HL-60 (cell line): ENCODE measurements at regions not wholly inside any gene's neighbourhood (a gene's known extent, or its start where the extent isn't known, plus 50 kb on each side); places are given as distances from the start of the nearest gene placed in this dataset.
A peak's percentile ranks its signal among the peaks of the same experiment; 100 is the strongest.

Source experiments
- DNase-seq, 2 experiments: peaks; one replicate each; pipeline ENCODE4 v3.0.0-alpha.2; 2010 to 2020; ENCODE audit warnings: low read depth in 1 of 2, low spot score in 1 of 2
- H3K27ac ChIP-seq: fragments of 250-450 bp; sonication (Bioruptor Pico); replicated peaks from 2 replicates; pipeline ENCODE4 v1.5.1; 2020; ENCODE audit warnings: mild to moderate bottlenecking, moderate library complexity
- H3K27me3 ChIP-seq: fragments of 250-450 bp; sonication (Bioruptor Pico); 2 replicates; pipeline ENCODE4 v1.5.1; 2021; ENCODE audit warnings: mild to moderate bottlenecking, moderate library complexity; ENCODE audit not compliant: insufficient read depth, poor library complexity, severe bottlenecking
- H3K4me3 ChIP-seq: replicated peaks from 2 replicates; pipeline ENCODE4 v1.5.1; 2011; ENCODE audit warnings: mild to moderate bottlenecking, control low read depth, low read length; ENCODE audit not compliant: insufficient read depth
- CTCF ChIP-seq: IDR thresholded peaks from one replicate; pipeline ENCODE4 v1.5.1; 2011; ENCODE audit warnings: low read length, control low read depth, inconsistent platforms; ENCODE audit not compliant: insufficient read depth
- GABPA ChIP-seq: IDR thresholded peaks from 2 replicates; pipeline ENCODE4 v1.6.1; 2012; ENCODE audit warnings: low read depth
- POLR2AphosphoS5 ChIP-seq: IDR thresholded peaks from 2 replicates; pipeline ENCODE4 v1.6.1; 2012; ENCODE audit warnings: low read depth
- SPI1 ChIP-seq: IDR thresholded peaks from 2 replicates; pipeline ENCODE4 v1.6.1; 2012; ENCODE audit warnings: low read depth, mild to moderate bottlenecking, borderline replicate concordance
- TF ChIP-seq, protein P1 (sequence below): IDR thresholded peaks from 2 replicates; pipeline ENCODE4 v1.6.1; 2012; ENCODE audit warnings: low read depth; ENCODE audit not compliant: insufficient replicate concordance

- H3K27ac ChIP-seq = no peak overlapping the region
- no peak overlapping the region for H3K4me3 ChIP-seq
- TF ChIP-seq GABPA = no peak
- no peak for TF ChIP-seq POLR2AphosphoS5
- TF ChIP-seq, protein P1, sequence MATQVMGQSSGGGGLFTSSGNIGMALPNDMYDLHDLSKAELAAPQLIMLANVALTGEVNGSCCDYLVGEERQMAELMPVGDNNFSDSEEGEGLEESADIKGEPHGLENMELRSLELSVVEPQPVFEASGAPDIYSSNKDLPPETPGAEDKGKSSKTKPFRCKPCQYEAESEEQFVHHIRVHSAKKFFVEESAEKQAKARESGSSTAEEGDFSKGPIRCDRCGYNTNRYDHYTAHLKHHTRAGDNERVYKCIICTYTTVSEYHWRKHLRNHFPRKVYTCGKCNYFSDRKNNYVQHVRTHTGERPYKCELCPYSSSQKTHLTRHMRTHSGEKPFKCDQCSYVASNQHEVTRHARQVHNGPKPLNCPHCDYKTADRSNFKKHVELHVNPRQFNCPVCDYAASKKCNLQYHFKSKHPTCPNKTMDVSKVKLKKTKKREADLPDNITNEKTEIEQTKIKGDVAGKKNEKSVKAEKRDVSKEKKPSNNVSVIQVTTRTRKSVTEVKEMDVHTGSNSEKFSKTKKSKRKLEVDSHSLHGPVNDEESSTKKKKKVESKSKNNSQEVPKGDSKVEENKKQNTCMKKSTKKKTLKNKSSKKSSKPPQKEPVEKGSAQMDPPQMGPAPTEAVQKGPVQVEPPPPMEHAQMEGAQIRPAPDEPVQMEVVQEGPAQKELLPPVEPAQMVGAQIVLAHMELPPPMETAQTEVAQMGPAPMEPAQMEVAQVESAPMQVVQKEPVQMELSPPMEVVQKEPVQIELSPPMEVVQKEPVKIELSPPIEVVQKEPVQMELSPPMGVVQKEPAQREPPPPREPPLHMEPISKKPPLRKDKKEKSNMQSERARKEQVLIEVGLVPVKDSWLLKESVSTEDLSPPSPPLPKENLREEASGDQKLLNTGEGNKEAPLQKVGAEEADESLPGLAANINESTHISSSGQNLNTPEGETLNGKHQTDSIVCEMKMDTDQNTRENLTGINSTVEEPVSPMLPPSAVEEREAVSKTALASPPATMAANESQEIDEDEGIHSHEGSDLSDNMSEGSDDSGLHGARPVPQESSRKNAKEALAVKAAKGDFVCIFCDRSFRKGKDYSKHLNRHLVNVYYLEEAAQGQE = no peak
- TF ChIP-seq SPI1 = no peak
- TF ChIP-seq CTCF = no peak
- H3K27me3 ChIP-seq = no peaks in the 10 kb centered on the region
- no peak for DNase-seq
Observed at GRCh38 chr12:4108803-4109345, 164.7 kb upstream of the CCND2 start.

DNA sequence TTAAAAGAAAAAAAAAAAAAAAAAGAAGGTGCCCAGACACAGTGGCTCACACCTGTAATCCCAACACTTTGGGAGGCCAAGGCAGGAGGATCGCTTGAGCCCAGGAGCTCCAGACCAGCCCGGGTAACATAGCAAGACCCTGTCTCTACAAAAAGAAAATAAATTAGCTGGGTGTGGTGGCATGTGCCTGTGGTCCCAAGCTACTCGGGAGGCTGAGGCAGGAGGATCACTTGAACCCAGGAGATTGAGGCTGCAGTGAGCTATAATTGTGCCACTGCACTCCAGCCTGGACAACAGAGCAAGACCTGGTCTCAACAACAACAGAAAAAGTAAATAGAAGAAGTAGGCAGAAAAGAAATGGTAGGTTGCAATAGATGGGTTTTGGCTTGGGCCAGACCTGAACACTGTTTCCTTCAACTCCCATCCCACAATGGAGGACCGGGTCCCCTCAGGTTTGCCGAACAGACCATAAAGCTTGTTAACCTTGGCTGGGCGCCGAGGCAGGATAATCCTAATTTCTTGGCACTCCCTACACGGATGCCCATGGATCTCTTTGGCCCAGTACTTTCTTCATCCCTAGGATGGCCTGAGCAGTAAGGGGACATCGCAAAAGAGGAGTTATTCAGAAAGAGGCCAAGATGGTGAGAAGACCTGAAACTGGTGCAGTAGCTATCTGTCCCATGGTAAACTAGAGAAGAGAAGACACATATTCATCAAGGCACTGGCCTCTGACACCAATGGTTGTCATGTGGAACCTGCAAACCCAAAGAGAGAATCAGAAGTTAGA lies 165.5 kb upstream of the CCND2 start:
- H3K4me3 ChIP-seq = no peak overlapping the region
- no peak overlapping the region for H3K27ac ChIP-seq
- TF ChIP-seq, protein P1 = no peak
- TF ChIP-seq SPI1 = no peak
- no peak for TF ChIP-seq POLR2AphosphoS5
- no peak for TF ChIP-seq GABPA
- TF ChIP-seq CTCF = no peak
- DNase-seq = no peak
- H3K27me3 ChIP-seq = no peaks in the 10 kb centered on the region

GRCh38 chr12:4107436-4107878 lies 166.1 kb upstream of the CCND2 start:
- no peak for TF ChIP-seq GABPA
- peak; percentile 74 for TF ChIP-seq CTCF
- Histone ChIP-seq H3K4me3 (no peak overlapping the region), H3K27ac (no peak overlapping the region), H3K27me3 (no peaks in the 10 kb centered on the region)
- DNase-seq = peak; percentile 75 to 82

DNA sequence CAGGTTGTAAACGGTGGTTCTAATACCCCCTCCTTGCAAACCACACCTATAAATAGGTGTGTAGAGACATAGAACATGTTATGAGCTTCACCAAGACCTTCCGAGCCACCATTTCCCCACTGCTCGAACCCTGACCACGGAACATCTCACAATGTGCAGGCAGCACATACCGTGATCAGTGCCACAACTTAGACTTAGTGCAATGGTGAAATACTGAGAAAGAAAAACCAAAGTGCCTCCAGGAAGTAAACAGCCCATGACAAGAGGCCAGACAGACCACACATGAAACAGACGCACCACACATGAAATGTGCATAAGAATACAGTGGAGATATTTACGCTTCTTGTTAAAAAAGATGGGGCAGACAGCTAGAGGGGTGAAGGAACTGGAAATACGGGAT lies 166.9 kb upstream of the CCND2 start:
- TF ChIP-seq CTCF (no peak), GABPA (no peak), SPI1 (no peak), POLR2AphosphoS5 (no peak)
- TF ChIP-seq, protein P1 = no peak
- Histone ChIP-seq H3K27me3 (no peaks in the 10 kb centered on the region), H3K4me3 (no peak overlapping the region), H3K27ac (no peak overlapping the region)
- no peak for DNase-seq
